OCI-M1 (cell line): ENCODE measurements at regions not wholly inside any gene's neighbourhood (a gene's known extent, or its start where the extent isn't known, plus 50 kb on each side); places are given as distances from the start of the nearest gene placed in this dataset.
A peak's percentile ranks its signal among the peaks of the same experiment; 100 is the strongest.
"Not testable (repeated sequence)": the region's sequence is repeated elsewhere in the genome, so short reads cannot be mapped to it uniquely, and the experiment has no call there.

Experiments used
- DNase-seq: peaks from one replicate; lab custom pipeline; 2025; lab: John Stamatoyannopoulos, UW

- not testable (repeated sequence) for DNase-seq
These were observed 119.5 kb downstream of the IGLL1 start for GRCh38 chr22:23460517-23461031.

GRCh38 chr22:23459645-23460516 is 120.2 kb downstream of the IGLL1 start:
- not testable (repeated sequence) for DNase-seq

DNA sequence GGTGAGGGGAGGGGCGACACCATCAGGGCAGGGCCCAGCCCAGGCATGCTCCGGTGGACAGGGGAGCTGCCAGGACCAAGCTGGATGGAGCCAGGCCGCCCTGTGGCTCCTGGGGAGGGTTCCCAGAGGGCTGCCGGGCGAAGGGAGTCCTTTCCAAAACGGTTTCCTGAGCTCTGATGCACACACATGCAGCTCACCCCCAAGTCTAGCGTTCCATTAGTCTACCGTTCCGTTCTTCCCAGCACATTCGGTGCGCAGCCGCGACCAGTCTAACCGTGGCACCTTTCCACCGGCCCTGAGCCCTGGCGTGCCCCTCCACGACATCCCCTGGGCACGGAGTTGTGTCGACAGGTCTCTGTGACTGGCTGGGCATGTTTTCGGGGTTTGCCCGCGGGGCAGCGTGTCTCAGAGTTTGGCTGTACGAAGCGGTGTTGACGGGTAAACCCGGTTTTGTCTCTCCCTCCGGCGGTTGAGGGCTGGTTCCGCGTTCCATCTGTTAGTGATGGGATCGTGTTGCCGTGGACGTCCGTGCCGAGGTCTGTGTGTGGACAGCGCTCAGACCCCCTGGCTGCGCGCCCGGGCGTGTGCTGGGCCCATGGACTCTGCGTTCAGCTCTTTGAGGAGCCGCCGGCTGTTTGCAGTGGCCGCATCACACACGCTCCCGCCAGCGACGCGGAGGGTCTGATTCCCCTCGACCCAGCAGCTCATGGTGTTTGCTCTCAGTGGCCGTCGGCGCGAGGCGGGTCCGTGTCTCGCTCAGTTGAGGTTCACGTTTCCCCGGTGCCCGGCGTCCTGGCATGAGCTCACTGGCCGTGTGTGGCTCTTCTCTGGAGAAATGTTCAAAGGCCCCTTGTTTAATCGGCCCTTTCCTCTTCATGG is 121.2 kb downstream of the IGLL1 start:
- no peak for DNase-seq

- DNase-seq, result no peak
These were observed 122.6 kb downstream of the IGLL1 start for GRCh38 chr22:23457380-23457985.

GRCh38 chr22:23456666-23457379 is 123.3 kb downstream of the IGLL1 start:
- DNase-seq, result not testable (repeated sequence)

- not testable (repeated sequence) for DNase-seq
These were observed 125.7 kb downstream of the IGLL1 start for GRCh38 chr22:23454345-23454744.

GRCh38 chr22:23453277-23453676 is 126.8 kb downstream of the IGLL1 start:
- DNase-seq, result no peak

DNA sequence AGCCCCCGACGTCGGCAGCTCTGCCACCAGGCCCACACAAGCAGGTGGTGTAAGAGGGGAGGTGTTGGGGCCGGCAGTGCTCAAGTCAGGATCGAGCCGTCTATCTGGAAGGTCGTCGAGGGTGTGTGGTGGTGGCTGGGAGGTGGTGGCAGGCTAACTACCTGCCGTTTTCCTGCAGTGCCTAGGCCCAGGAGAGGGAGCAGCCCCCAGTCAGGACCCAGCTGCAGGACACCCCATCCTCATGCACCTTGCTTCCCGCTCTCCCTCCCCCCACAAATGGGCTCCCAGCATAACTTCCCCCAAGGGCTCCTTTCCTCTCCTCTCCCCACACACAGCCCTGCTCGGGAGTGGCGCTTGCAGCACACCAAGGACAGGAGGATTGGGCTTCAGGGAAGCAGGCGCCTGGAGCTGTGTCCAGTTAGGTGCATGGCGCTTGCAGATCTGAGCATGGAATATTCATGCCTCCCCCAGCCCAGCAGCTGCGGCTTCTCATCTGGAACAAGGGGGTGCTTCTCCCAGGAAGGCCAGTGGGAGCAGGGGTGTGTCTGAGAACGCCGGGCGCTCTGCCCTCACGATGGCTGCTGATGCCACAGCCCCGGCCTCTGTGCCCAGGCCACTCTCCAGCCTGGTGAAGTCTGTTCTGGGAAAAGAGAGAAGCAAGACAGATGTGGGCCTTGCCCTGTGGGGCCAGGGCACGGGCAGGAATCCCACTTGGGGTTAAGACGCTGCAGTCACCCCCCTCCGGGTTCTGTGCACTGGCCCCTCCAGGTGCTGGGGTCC is 127.7 kb downstream of the IGLL1 start:
- DNase-seq, result no peak

DNA sequence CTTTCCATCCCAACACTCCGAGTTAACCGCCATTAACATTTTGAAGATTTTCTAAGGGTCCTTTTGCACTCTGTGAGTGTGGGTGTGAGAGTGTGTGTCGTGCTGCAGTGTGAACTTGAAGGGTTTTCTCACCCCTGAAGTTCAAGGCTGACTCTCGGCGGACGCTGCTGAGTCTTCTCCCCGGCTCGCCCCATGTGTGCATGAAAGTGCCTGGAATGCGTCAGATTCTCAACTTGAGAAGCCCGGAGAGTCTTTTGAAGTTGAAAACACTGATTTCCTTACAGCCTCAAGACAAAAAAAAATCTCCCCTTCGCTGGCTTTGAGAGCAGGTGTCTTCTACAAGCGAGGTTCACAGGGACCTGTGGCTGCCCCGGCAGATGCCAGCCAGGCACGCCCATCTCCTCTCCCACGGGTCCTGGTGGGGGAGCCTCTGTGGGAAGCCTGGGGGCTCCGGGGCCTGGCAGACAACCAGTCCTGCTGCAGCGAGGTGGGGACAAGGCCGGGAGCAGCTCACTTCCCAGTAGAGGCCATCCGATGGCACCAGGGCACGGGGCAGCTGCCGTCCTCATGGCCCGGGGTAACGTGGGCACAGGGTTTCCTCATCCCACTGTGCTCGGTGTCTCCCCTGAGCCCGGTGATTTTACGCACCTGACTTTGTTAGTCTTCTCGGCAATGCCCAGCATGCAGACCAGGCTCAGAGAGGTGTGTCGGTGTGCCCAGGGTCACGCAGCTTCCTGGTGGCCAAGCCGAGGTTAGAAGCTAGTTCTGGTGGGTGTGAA is 128.4 kb downstream of the IGLL1 start:
- not testable (repeated sequence) for DNase-seq

GRCh38 chr22:23450821-23451220 is 129.3 kb downstream of the IGLL1 start:
- DNase-seq, result not testable (repeated sequence)

DNA sequence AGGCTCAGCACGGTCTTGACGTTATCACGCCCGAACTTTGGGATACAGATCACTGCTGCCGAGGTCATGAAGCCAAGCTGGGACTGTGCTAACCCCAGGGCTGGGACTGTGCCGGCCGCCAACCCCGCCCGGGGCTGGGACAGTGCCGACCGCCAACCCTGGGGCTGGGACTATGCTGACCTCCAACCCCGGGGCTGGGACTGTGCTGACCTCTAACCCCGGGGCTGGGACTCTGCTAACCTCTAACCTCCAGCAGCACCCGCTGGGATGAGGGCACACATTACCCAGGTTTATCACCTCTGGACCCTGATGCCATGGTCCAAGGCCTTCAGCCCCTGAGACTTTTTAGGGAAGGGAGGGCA is 129.7 kb downstream of the IGLL1 start:
- DNase-seq, result no peak

GRCh38 chr22:23449748-23450433 is 130.2 kb downstream of the IGLL1 start:
- DNase-seq, result not testable (repeated sequence)

GRCh38 chr22:23448499-23449288 is 131.4 kb downstream of the IGLL1 start:
- DNase-seq, result not testable (repeated sequence)

DNA sequence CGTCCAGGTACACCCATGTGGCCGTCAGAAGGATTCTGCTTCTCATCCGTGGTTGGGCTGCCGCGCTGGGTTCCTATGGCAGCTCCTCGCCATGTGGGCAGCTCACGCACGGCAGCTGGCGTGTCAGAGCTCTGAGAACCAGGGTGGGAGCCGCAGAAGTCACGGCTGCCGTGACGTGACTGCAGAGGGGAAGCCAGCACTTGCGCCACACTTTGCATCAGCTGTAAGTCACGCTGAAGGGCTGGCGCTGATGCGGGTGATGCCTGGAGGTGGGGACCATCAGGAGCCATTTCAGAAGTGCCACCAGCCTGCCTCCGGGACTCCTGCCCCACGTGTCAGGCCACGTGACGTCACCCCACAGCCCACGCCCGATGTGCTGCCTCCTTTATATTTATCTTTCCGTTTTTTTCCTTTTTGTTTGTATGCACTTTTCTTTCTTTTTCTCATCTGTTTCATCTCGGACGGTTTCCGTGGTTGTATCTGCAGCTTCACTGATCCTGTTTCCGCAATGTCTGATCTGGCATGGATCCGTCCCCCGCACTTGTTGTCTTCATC is 133.2 kb downstream of the IGLL1 start:
- DNase-seq, result no peak

DNA sequence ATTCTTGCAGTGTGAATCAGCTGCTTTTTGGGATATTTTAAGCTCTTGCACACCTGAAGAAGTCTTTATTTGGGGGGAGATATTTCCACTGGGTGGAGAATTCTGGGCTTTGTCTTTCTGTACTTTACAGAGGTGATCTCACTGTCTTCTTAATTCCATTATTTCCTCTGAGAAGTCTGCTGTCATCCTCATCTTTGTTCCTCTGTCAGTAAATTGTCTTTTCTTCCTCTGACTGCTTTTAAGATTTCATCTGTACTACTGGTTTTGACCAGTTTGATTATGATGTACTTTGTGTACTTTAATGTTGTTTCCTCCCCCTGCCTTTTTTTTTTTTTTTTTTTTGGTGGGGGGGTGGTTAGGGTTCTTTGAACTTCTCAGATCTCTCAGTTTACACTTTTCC is 133.9 kb downstream of the IGLL1 start:
- peak; percentile 24 for DNase-seq

DNA sequence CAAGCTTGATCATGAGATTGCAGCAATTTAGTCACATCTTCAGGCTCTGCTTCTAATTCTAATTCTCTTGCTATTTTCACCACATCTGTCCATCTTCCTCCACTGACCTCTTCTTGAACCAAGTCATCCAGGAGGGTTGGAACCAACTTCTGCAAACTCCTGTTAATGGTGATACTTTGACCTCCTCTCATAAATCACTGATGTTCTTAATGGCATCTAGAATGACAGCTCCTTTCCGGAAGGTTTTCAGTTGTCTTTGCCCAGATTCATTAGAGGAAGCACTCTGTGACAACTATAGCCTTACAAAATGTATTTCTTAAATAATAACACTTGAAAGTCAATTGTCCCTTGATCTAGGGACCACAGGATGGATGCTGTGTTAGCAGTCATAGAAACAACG is 136.2 kb downstream of the IGLL1 start:
- DNase-seq, result not testable (repeated sequence)

DNA sequence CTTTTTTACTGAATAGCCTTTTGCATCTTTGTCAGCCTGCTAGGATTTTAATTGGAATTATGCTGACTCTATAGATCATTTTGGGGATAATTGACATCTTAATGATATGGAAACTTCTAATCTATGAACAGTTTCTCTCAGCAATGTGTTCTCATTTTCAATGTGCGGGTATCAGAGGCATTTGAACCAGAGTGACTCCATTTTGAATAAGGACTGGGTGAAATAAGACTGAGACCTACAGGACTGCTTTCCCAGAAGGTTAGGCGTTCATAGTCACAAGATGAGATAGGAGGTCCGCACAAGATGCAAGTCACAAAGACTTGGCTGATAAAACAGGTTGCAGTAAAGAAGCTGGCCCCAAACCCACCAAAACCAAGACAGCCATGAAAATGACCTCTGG is 140.5 kb downstream of the IGLL1 start:
- DNase-seq, result not testable (repeated sequence)

GRCh38 chr22:23438216-23438615 is 141.9 kb downstream of the IGLL1 start:
- DNase-seq, result no peak
